Endodermal cell (in vitro differentiated cells): ENCODE measurements at regions not wholly inside any gene's neighbourhood (a gene's known extent, or its start where the extent isn't known, plus 50 kb on each side); places are given as distances from the start of the nearest gene placed in this dataset.
A peak's percentile ranks its signal among the peaks of the same experiment; 100 is the strongest.

Experiments
- DNase-seq: peaks from one replicate; pipeline ENCODE4 v3.0.0-alpha.2; 2017
- H3K27ac ChIP-seq: 2 replicates; pipeline ENCODE4 v1.5.1; 2013; ENCODE audit warnings: mild to moderate bottlenecking, low read depth, low read length, moderate library complexity
- H3K27me3 ChIP-seq: 2 replicates; pipeline ENCODE4 v1.6.1; 2013; ENCODE audit warnings: mild to moderate bottlenecking, low read length, moderate library complexity; ENCODE audit not compliant: insufficient read depth, control insufficient read depth, poor library complexity, severe bottlenecking
- H3K36me3 ChIP-seq: 2 replicates; pipeline ENCODE4 v1.7.0; 2013; ENCODE audit warnings: mild to moderate bottlenecking, low read length, moderate library complexity; ENCODE audit not compliant: control insufficient read depth, insufficient read depth
- H3K4me1 ChIP-seq: one replicate; pipeline ENCODE4 v1.7.0; 2013; ENCODE audit warnings: low read length; ENCODE audit not compliant: control insufficient read depth, insufficient read depth
- H3K4me3 ChIP-seq: 2 replicates; pipeline ENCODE4 v1.5.1; 2013; ENCODE audit warnings: mild to moderate bottlenecking, low read length, moderate library complexity
- H3K9ac ChIP-seq: 2 replicates; pipeline ENCODE4 v1.6.1; 2013; ENCODE audit warnings: mild to moderate bottlenecking, low read length, moderate library complexity; ENCODE audit not compliant: poor library complexity, severe bottlenecking; ENCODE audit errors: extremely low read depth
- H3K9me3 ChIP-seq: 2 replicates; pipeline ENCODE4 v1.6.1; 2013; ENCODE audit warnings: mild to moderate bottlenecking, low read length, moderate library complexity; ENCODE audit not compliant: control insufficient read depth
- H3K27ac Mint-ChIP-seq: 2 replicates; pipeline ENCODE4 v1.8.0; 2020; ENCODE audit warnings: mixed read lengths
- H3K27me3 Mint-ChIP-seq: 2 replicates; pipeline ENCODE4 v1.8.0; 2021; ENCODE audit warnings: mild to moderate bottlenecking, mixed read lengths; ENCODE audit not compliant: insufficient read depth
- H3K36me3 Mint-ChIP-seq: 2 replicates; pipeline ENCODE4 v1.8.0; 2020; ENCODE audit warnings: low read depth, mixed read lengths
- H3K4me1 Mint-ChIP-seq: 2 replicates; pipeline ENCODE4 v1.8.0; 2020; ENCODE audit warnings: mixed read lengths
- H3K4me3 Mint-ChIP-seq: 2 replicates; pipeline ENCODE4 v1.8.0; 2020; ENCODE audit warnings: mild to moderate bottlenecking, moderate library complexity, mixed read lengths
- H3K9me3 Mint-ChIP-seq: 2 replicates; pipeline ENCODE4 v1.8.0; 2020; ENCODE audit warnings: mild to moderate bottlenecking, mixed read lengths
- CTCF ChIP-seq: fragments of 200-600 bp; sonication (generic); conservative IDR thresholded peaks from 2 replicates; pipeline ENCODE4 v1.5.0; 2021; ENCODE audit warnings: antibody characterized with exemption, mild to moderate bottlenecking
- WGBS, 2 experiments: methylation state at CpG; one replicate each; pipeline versions ENCODE4 v1.1.5 to v1.1.7; 2013; ENCODE audit warnings: missing lambda C conversion rate in 2 of 2, mixed read lengths in 1 of 2; ENCODE audit not compliant: insufficient coverage in 1 of 2, insufficient read length in 1 of 2; 5-methylcytosine and 5-hydroxymethylcytosine counted together

- no peaks in the 10 kb centered on the region for H3K36me3 Mint-ChIP-seq
- TF ChIP-seq CTCF, result no peak
- peaks cover 38% of the 10 kb centered on the region for H3K27me3 Mint-ChIP-seq
- no peaks in the 10 kb centered on the region for H3K4me1 ChIP-seq
- WGBS, 2 experiments, result 81 to 83% methylated on average over 11 to 13 of the region's 13 CpGs
- no peaks in the 10 kb centered on the region for H3K9me3 ChIP-seq
- H3K4me3 Mint-ChIP-seq, result no peak overlapping the region
- no peak overlapping the region for H3K9ac ChIP-seq
- H3K27ac Mint-ChIP-seq, result no peak overlapping the region
- H3K27ac ChIP-seq, result no peak overlapping the region
- no peaks in the 10 kb centered on the region for H3K9me3 Mint-ChIP-seq
- no peak overlapping the region for H3K4me3 ChIP-seq
- H3K4me1 Mint-ChIP-seq, result peaks cover 30% of the 10 kb centered on the region
- DNase-seq, result peak; percentile 56
- H3K36me3 ChIP-seq, result no peaks in the 10 kb centered on the region
- peaks cover 7% of the 10 kb centered on the region for H3K27me3 ChIP-seq
These were observed 119.0 kb downstream of the NKX6-1 start for GRCh38 chr4:84379917-84380641.

- no peaks in the 10 kb centered on the region for H3K9me3 ChIP-seq
- Mint-ChIP-seq H3K27ac (no peak overlapping the region), H3K4me1 (peaks cover 24% of the 10 kb centered on the region), H3K9me3 (no peaks in the 10 kb centered on the region), H3K27me3 (peaks cover 40% of the 10 kb centered on the region), H3K36me3 (no peaks in the 10 kb centered on the region), H3K4me3 (peak overlapping the region; percentile 35)
- no peak overlapping the region for H3K27ac ChIP-seq
- WGBS, 2 experiments, result 20 to 28% methylated on average over 3 of the region's 4 CpGs
- DNase-seq, result peak; percentile 62
- no peaks in the 10 kb centered on the region for H3K36me3 ChIP-seq
- no peaks in the 10 kb centered on the region for H3K4me1 ChIP-seq
- no peak overlapping the region for H3K4me3 ChIP-seq
- TF ChIP-seq CTCF, result no peak
- peaks cover 7% of the 10 kb centered on the region for H3K27me3 ChIP-seq
- H3K9ac ChIP-seq, result no peak overlapping the region
These were observed 120.1 kb downstream of the NKX6-1 start for GRCh38 chr4:84378983-84379382.

- H3K9me3 ChIP-seq, result no peaks in the 10 kb centered on the region
- H3K27me3 ChIP-seq, result peaks cover 7% of the 10 kb centered on the region
- H3K27ac Mint-ChIP-seq, result no peak overlapping the region
- peak overlapping the region; percentile 35 for H3K4me3 Mint-ChIP-seq
- no peaks in the 10 kb centered on the region for H3K36me3 Mint-ChIP-seq
- peaks cover 21% of the 10 kb centered on the region for H3K4me1 Mint-ChIP-seq
- WGBS, 2 experiments, result 71 to 80% methylated on average over 1 to 5 of the region's 5 CpGs
- peaks cover 40% of the 10 kb centered on the region for H3K27me3 Mint-ChIP-seq
- no peaks in the 10 kb centered on the region for H3K9me3 Mint-ChIP-seq
- no peak overlapping the region for H3K27ac ChIP-seq
- H3K4me3 ChIP-seq, result no peak overlapping the region
- no peak overlapping the region for H3K9ac ChIP-seq
- no peaks in the 10 kb centered on the region for H3K36me3 ChIP-seq
- H3K4me1 ChIP-seq, result no peaks in the 10 kb centered on the region
- peak; percentile 59 for DNase-seq
- TF ChIP-seq CTCF, result no peak
These were observed 120.7 kb downstream of the NKX6-1 start for GRCh38 chr4:84378356-84378755.
